ENCODE measurements at regions not wholly inside any gene's neighbourhood (a gene's known extent, or its start where the extent isn't known, plus 50 kb on each side); places are given as distances from the start of the nearest gene placed in this dataset.

DNA sequence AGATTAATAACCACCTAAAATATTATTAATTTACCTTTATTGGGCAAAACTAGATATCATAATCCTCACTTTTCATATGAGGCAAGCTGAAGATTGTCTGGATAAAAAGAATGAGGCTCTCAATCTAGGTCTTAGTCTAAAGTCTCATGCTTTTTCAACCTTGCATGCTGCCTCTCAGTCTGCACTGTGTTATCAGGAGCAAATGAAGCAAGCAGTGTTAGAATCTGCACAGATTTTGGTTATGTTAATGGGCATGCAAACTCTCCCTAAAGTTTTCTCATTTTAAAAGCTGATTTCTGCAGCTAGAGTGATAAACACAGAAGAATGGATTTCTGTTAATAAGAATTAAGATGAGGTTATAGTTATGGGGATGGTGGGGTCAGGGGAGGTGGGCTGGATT is 350.7 kb upstream of the C11orf87 start:
- no peak for TF ChIP-seq EZH2 (IDR thresholded peaks at IDR 0.05; ENCODE audit: borderline replicate concordance, low read depth, low read length, poor library complexity, severe bottlenecking)
- TF ChIP-seq, protein P1, sequence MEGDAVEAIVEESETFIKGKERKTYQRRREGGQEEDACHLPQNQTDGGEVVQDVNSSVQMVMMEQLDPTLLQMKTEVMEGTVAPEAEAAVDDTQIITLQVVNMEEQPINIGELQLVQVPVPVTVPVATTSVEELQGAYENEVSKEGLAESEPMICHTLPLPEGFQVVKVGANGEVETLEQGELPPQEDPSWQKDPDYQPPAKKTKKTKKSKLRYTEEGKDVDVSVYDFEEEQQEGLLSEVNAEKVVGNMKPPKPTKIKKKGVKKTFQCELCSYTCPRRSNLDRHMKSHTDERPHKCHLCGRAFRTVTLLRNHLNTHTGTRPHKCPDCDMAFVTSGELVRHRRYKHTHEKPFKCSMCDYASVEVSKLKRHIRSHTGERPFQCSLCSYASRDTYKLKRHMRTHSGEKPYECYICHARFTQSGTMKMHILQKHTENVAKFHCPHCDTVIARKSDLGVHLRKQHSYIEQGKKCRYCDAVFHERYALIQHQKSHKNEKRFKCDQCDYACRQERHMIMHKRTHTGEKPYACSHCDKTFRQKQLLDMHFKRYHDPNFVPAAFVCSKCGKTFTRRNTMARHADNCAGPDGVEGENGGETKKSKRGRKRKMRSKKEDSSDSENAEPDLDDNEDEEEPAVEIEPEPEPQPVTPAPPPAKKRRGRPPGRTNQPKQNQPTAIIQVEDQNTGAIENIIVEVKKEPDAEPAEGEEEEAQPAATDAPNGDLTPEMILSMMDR (conservative IDR thresholded peaks at IDR 0.05; ENCODE audit: low read depth, low read length) = no peak

Measured in A673 (cell line).